Aorta (tissue), 5 donors: ENCODE measurements at regions not wholly inside any gene's neighbourhood (a gene's known extent, or its start where the extent isn't known, plus 50 kb on each side); places are given as distances from the start of the nearest gene placed in this dataset.

Experiments used
- ATAC-seq: fragments of 200-7000 bp; cut with Tn5 transposase; one replicate; pipeline ENCODE4 v1.9.1; 2022; ENCODE audit warnings: moderate library complexity; ENCODE audit not compliant: low FRiP score
- DNase-seq, 2 donors: peaks; one replicate each; pipeline ENCODE4 v3.0.0-alpha.2; 2020
- H3K27ac ChIP-seq, 2 donors: one replicate each; pipeline ENCODE4 v1.5.1; 2013; ENCODE audit warnings: low read length in 2 of 2, mild to moderate bottlenecking in 2 of 2, moderate library complexity in 2 of 2, control low read depth in 1 of 2, inconsistent platforms in 1 of 2, low read depth in 1 of 2
- H3K27me3 ChIP-seq, 2 donors: one replicate each; pipeline ENCODE4 v1.6.1; 2013; ENCODE audit warnings: control low read depth in 1 of 2, low read length in 1 of 2, mild to moderate bottlenecking in 1 of 2, moderate library complexity in 1 of 2; ENCODE audit not compliant: insufficient read depth in 2 of 2, control insufficient read depth in 1 of 2
- H3K36me3 ChIP-seq, 2 donors: one replicate each; pipeline ENCODE4 v1.6.1; 2013; ENCODE audit warnings: control low read depth in 1 of 2, low read length in 1 of 2, mild to moderate bottlenecking in 1 of 2; ENCODE audit not compliant: insufficient read depth in 2 of 2, control insufficient read depth in 1 of 2
- H3K4me1 ChIP-seq, 2 donors: one replicate each; pipeline ENCODE4 v1.6.1; 2013; ENCODE audit warnings: low read length in 2 of 2, control low read depth in 1 of 2, mild to moderate bottlenecking in 1 of 2, moderate library complexity in 1 of 2; ENCODE audit not compliant: insufficient read depth in 2 of 2, control insufficient read depth in 1 of 2
- H3K4me3 ChIP-seq, 2 donors: one replicate each; pipeline ENCODE4 v1.5.1; 2013; ENCODE audit warnings: low read length in 2 of 2, control low read depth in 1 of 2, mild to moderate bottlenecking in 1 of 2
- H3K9me3 ChIP-seq: one replicate; pipeline ENCODE4 v1.6.1; 2013; ENCODE audit warnings: mild to moderate bottlenecking, low read length; ENCODE audit not compliant: control insufficient read depth
- WGBS, 2 donors: extraction: QIAGEN DNeasy Blood & Tissue Kit; methylation state at CpG; one replicate each; pipeline ENCODE4 v1.1.7; 2013; 5-methylcytosine and 5-hydroxymethylcytosine counted together
- intact Hi-C, 2 donors: fragments of 100-400 bp; cut with DNase I; formaldehyde crosslinking; loops; one replicate each; pipeline versions ENCODE4 v1.14.2 to v1.15.0; 2022
- donor health status: healthy with polysubstance abuse.
- donor health status: Bipolar disorder and iron deficiency.
- donor health status: DM: no; HTN: no; CAD: no.
- donor health status: DM: no; HTN: no; CAD: no.
- donor health status: DM: yes; HTN: yes; CAD: no.

- Histone ChIP-seq H3K9me3 (no peaks in the 10 kb centered on the region), H3K4me1 (no peaks in the 10 kb centered on the region), H3K4me3 (no peak overlapping the region), H3K27me3 (no peaks in the 10 kb centered on the region), H3K27ac (no peak overlapping the region), H3K36me3 (no peaks in the 10 kb centered on the region)
- intact Hi-C loops: no loop called here
- DNase-seq (no peak), ATAC-seq (no peak)
- 92 to 94% methylated on average over 3 of the region's 3 CpGs for WGBS, 2 donors
Observed at GRCh38 chr7:115449689-115450088, 527.8 kb downstream of the MDFIC start.

DNA sequence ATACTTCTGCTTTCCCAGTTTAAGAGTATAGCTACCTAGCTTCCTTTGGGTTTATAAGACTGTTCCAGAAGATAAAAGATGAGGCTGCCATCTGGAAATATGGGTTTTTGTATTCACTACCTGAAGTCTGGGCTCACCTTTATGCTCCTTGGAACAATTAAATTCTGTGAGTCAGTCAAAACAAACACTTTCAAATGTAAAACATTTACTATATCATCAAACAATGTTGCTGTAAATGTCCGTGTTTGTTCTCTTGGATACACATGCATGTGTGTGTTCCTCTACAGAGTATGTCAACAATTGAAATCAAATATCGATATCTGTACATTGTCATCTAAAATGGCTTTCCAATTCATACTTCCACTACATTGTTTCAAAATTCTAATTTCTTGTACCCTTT lies 525.6 kb downstream of the MDFIC start:
- DNase-seq: no peak
- intact Hi-C loops: no loop called here
- no peaks in the 10 kb centered on the region for H3K4me1 ChIP-seq

DNA sequence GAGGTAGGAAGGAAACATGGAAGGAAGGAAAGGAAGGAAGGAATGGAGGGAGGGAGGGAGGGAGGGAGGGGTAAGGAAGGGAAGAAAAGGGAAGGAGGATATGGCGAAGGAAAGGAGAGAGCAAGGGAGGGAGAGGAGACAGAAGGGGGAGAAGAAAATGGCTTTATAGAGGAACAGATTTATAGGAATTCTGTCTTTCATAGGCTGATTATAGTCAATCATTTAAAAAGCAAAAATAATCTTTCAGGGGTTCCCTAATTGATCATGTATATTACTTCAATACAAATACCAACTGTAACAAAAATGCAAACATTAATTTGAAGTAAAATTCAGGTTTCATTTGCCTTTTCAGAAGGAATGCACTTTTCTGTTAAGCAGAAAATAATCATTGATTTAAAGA lies 519.1 kb downstream of the MDFIC start:
- DNase-seq: no peak
- H3K4me1 ChIP-seq: no peaks in the 10 kb centered on the region
- intact Hi-C loops: no loop called here
- H3K27ac ChIP-seq: no peak overlapping the region
- no peak for ATAC-seq
- H3K27me3 ChIP-seq: no peaks in the 10 kb centered on the region
- no peaks in the 10 kb centered on the region for H3K9me3 ChIP-seq
- 93 to 100% methylated on average over 1 of the region's 1 CpG for WGBS, 2 donors
- H3K4me3 ChIP-seq: no peak overlapping the region
- no peaks in the 10 kb centered on the region for H3K36me3 ChIP-seq

More for the DNA sequence above, 525.6 kb downstream of the MDFIC start:
- WGBS, 2 donors: 93 to 94% methylated on average over 2 of the region's 2 CpGs
- ATAC-seq: no peak
- Histone ChIP-seq H3K9me3 (no peaks in the 10 kb centered on the region), H3K27me3 (no peaks in the 10 kb centered on the region), H3K27ac (no peak overlapping the region), H3K4me3 (no peak overlapping the region), H3K36me3 (no peaks in the 10 kb centered on the region)

GRCh38 chr7:115435178-115435577 lies 513.3 kb downstream of the MDFIC start:
- DNase-seq (no peak), ATAC-seq (no peak)
- Histone ChIP-seq H3K27me3 (no peaks in the 10 kb centered on the region), H3K36me3 (no peaks in the 10 kb centered on the region), H3K27ac (no peak overlapping the region), H3K4me1 (no peaks in the 10 kb centered on the region), H3K4me3 (no peak overlapping the region), H3K9me3 (no peaks in the 10 kb centered on the region)
- WGBS, 2 donors: 93 to 97% methylated on average over 1 of the region's 1 CpG
- intact Hi-C loops: no loop called here

GRCh38 chr7:115429918-115430317 lies 508.0 kb downstream of the MDFIC start:
- H3K4me3 ChIP-seq: no peak overlapping the region
- 84 to 92% methylated on average over 3 of the region's 3 CpGs for WGBS, 2 donors
- no peaks in the 10 kb centered on the region for H3K9me3 ChIP-seq
- no peaks in the 10 kb centered on the region for H3K27me3 ChIP-seq
- H3K27ac ChIP-seq: no peak overlapping the region
- no peaks in the 10 kb centered on the region for H3K4me1 ChIP-seq
- ATAC-seq (no peak), DNase-seq (no peak)
- H3K36me3 ChIP-seq: no peaks in the 10 kb centered on the region
- intact Hi-C loops: no loop called here

GRCh38 chr7:115417662-115418061 lies 495.8 kb downstream of the MDFIC start:
- Histone ChIP-seq H3K4me1 (no peaks in the 10 kb centered on the region), H3K27ac (no peak overlapping the region), H3K4me3 (no peak overlapping the region), H3K27me3 (no peaks in the 10 kb centered on the region), H3K9me3 (no peaks in the 10 kb centered on the region), H3K36me3 (no peaks in the 10 kb centered on the region)
- DNase-seq (no peak), ATAC-seq (no peak)
- 55 to 74% methylated on average over 4 of the region's 4 CpGs for WGBS, 2 donors
- intact Hi-C loops: no loop called here

GRCh38 chr7:115410972-115411686 lies 489.2 kb downstream of the MDFIC start:
- Histone ChIP-seq H3K9me3 (no peaks in the 10 kb centered on the region), H3K36me3 (no peaks in the 10 kb centered on the region), H3K4me1 (no peaks in the 10 kb centered on the region), H3K27me3 (no peaks in the 10 kb centered on the region), H3K4me3 (no peak overlapping the region), H3K27ac (no peak overlapping the region)
- 96 to 97% methylated on average over 3 of the region's 3 CpGs for WGBS, 2 donors
- intact Hi-C loops: no loop called here
- no peak for DNase-seq
- ATAC-seq: no peak

GRCh38 chr7:115410434-115410820 lies 488.5 kb downstream of the MDFIC start:
- Histone ChIP-seq H3K4me3 (no peak overlapping the region), H3K27me3 (no peaks in the 10 kb centered on the region), H3K9me3 (no peaks in the 10 kb centered on the region), H3K4me1 (no peaks in the 10 kb centered on the region), H3K36me3 (no peaks in the 10 kb centered on the region), H3K27ac (no peak overlapping the region)
- WGBS, 2 donors: 88 to 90% methylated on average over 4 of the region's 4 CpGs
- DNase-seq (no peak), ATAC-seq (no peak)
- intact Hi-C loops: no loop called here

GRCh38 chr7:115409682-115410433 lies 488.0 kb downstream of the MDFIC start:
- Histone ChIP-seq H3K27ac (no peak overlapping the region), H3K4me1 (no peaks in the 10 kb centered on the region), H3K36me3 (no peaks in the 10 kb centered on the region), H3K4me3 (no peak overlapping the region), H3K27me3 (no peaks in the 10 kb centered on the region), H3K9me3 (no peaks in the 10 kb centered on the region)
- 86 to 90% methylated on average over 3 of the region's 3 CpGs for WGBS, 2 donors
- ATAC-seq (no peak), DNase-seq (no peak)
- intact Hi-C loops: no loop called here
